Common myeloid progenitor, CD34-positive (primary cell): ENCODE measurements at regions not wholly inside any gene's neighbourhood (a gene's known extent, or its start where the extent isn't known, plus 50 kb on each side); places are given as distances from the start of the nearest gene placed in this dataset.
"Not testable (repeated sequence)": the region's sequence is repeated elsewhere in the genome, so short reads cannot be mapped to it uniquely, and the experiment has no call there.

Source experiments
- CTCF ChIA-PET: fragments of 350-600 bp; sonication (Branson Sonifier 250); formaldehyde crosslinking; loops from one replicate; lab custom pipeline; 2021; ENCODE audit warnings: antibody characterized with exemption; lab: Charles Lee
- POLR2A ChIA-PET: fragments of 350-600 bp; sonication (Branson Sonifier 250); formaldehyde crosslinking; loops from one replicate; lab custom pipeline; 2021; ENCODE audit warnings: antibody characterized with exemption; lab: Charles Lee
- DNase-seq, 3 donors: peaks; one replicate each; pipeline versions ENCODE4 v3.0.0 to v3.0.0-alpha.2; 2013
- H3K27ac ChIP-seq, 2 experiments: 1 replicate in 1 of 2; 2 replicates in 1 of 2; pipeline ENCODE4 v1.7.0; 2013; ENCODE audit warnings: inconsistent platforms in 2 of 2, low read length in 2 of 2, mild to moderate bottlenecking in 2 of 2, low read depth in 1 of 2, moderate library complexity in 1 of 2; ENCODE audit not compliant: severe bottlenecking in 2 of 2, insufficient read depth in 1 of 2, poor library complexity in 1 of 2
- H3K27me3 ChIP-seq, 5 experiments: replicated peaks in 2 of 5; 1 replicate in 3 of 5; 2 replicates in 2 of 5; pipeline versions ENCODE4 v1.6.1 to v1.7.0; 2013; ENCODE audit warnings: low read length in 4 of 5, mild to moderate bottlenecking in 2 of 5, moderate library complexity in 2 of 5, inconsistent platforms in 1 of 5; ENCODE audit not compliant: insufficient read depth in 5 of 5, control insufficient read depth in 4 of 5
- H3K36me3 ChIP-seq, 4 experiments: 1 replicate in 2 of 4; 2 replicates in 2 of 4; pipeline versions ENCODE4 v1.6.1 to v1.7.0; 2013; ENCODE audit warnings: low read length in 3 of 4, control low read depth in 1 of 4, mild to moderate bottlenecking in 1 of 4; ENCODE audit not compliant: control insufficient read depth in 4 of 4, insufficient read depth in 4 of 4
- H3K4me1 ChIP-seq, 4 experiments: 1 replicate in 3 of 4; 2 replicates in 1 of 4; pipeline versions ENCODE4 v1.6.1 to v1.7.1; 2013; ENCODE audit warnings: low read length in 3 of 4, mild to moderate bottlenecking in 3 of 4, control low read depth in 1 of 4, inconsistent platforms in 1 of 4, moderate library complexity in 1 of 4; ENCODE audit not compliant: control insufficient read depth in 4 of 4, insufficient read depth in 4 of 4; ENCODE audit errors: control extremely low read depth in 1 of 4
- H3K4me3 ChIP-seq, 7 experiments: 1 replicate in 4 of 7; 2 replicates in 3 of 7; pipeline versions ENCODE4 v1.5.1 to v1.7.0; 2013; ENCODE audit warnings: mild to moderate bottlenecking in 7 of 7, low read length in 6 of 7, moderate library complexity in 6 of 7, inconsistent platforms in 2 of 7, low read depth in 2 of 7, control low read depth in 1 of 7; ENCODE audit not compliant: insufficient read depth in 4 of 7, control insufficient read depth in 1 of 7; ENCODE audit errors: extremely low read depth in 1 of 7
- H3K9me3 ChIP-seq, 5 experiments: 1 replicate in 4 of 5; 2 replicates in 1 of 5; pipeline versions ENCODE4 v1.6.1 to v1.7.1; 2013; ENCODE audit warnings: low read length in 4 of 5, mild to moderate bottlenecking in 2 of 5, inconsistent platforms in 1 of 5, low read depth in 1 of 5, moderate library complexity in 1 of 5; ENCODE audit not compliant: control insufficient read depth in 4 of 5, insufficient read depth in 2 of 5; ENCODE audit errors: control extremely low read depth in 1 of 5
- WGBS: methylation state at CpG from one replicate; pipeline ENCODE4 v1.1.5; 2013; ENCODE audit not compliant: insufficient coverage; 5-methylcytosine and 5-hydroxymethylcytosine counted together

GRCh38 chr2:38460313-38460712 is 83.2 kb upstream of the ATL2 start:
- Histone ChIP-seq H3K4me1 (peaks cover 0 to 2% (median 0%) of the 10 kb centered on the region in 4 experiments), H3K27ac (no peak overlapping the region), H3K4me3 (no peak overlapping the region), H3K27me3 (no peaks in the 10 kb centered on the region), H3K9me3 (no peaks in the 10 kb centered on the region), H3K36me3 (no peaks in the 10 kb centered on the region)
- ChIA-PET CTCF (interaction anchor here (1.0 to 10.9 kb wide), 3 partner anchors 30 to 144 kb away, joined by 3 to 100 read pairs (median 4); no protein-coding TSS in a partner anchor), POLR2A (no interaction called here)
- DNase-seq, result no peak
- 100% methylated on average over 1 of the region's 3 CpGs for WGBS

- no peaks in the 10 kb centered on the region for H3K9me3 ChIP-seq
- H3K27ac ChIP-seq, result no peak overlapping the region
- peaks cover 0 to 2% (median 0%) of the 10 kb centered on the region in 5 experiments for H3K27me3 ChIP-seq
- DNase-seq, result no peak
- H3K36me3 ChIP-seq, result no peaks in the 10 kb centered on the region
- CTCF ChIA-PET, result no interaction called here
- no peak overlapping the region for H3K4me3 ChIP-seq
- no peaks in the 10 kb centered on the region for H3K4me1 ChIP-seq
- POLR2A ChIA-PET, result no interaction called here
- WGBS, result 100% methylated on average over 3 of the region's 4 CpGs
These were observed 77.0 kb upstream of the ATL2 start for GRCh38 chr2:38454081-38454480.

GRCh38 chr2:38451778-38452177 is 74.7 kb upstream of the ATL2 start:
- POLR2A ChIA-PET, result interaction anchor here (0.6 kb wide), 1 partner anchor 675 kb away, joined by 3 read pairs; no protein-coding TSS in a partner anchor
- DNase-seq, CTCF ChIA-PET, H3K4me3 ChIP-seq, H3K27ac ChIP-seq, H3K36me3 ChIP-seq, H3K4me1 ChIP-seq, H3K9me3 ChIP-seq, H3K27me3 ChIP-seq: not testable (repeated sequence)
- 95% methylated on average over 2 of the region's 5 CpGs for WGBS

- no peak for DNase-seq
- Histone ChIP-seq H3K9me3 (no peaks in the 10 kb centered on the region), H3K4me3 (no peak overlapping the region), H3K36me3 (no peaks in the 10 kb centered on the region), H3K27ac (no peak overlapping the region), H3K27me3 (peaks cover 0 to 10% (median 5%) of the 10 kb centered on the region in 5 experiments), H3K4me1 (no peaks in the 10 kb centered on the region)
- 100% methylated on average over 1 of the region's 2 CpGs for WGBS
- ChIA-PET CTCF (no interaction called here), POLR2A (no interaction called here)
These were observed 73.4 kb upstream of the ATL2 start for GRCh38 chr2:38450509-38450908.

GRCh38 chr2:38448692-38449410 is 71.8 kb upstream of the ATL2 start:
- Histone ChIP-seq H3K4me1 (no peaks in the 10 kb centered on the region), H3K27ac (no peak overlapping the region), H3K4me3 (no peak overlapping the region), H3K36me3 (no peaks in the 10 kb centered on the region), H3K27me3 (peaks cover 0 to 15% (median 5%) of the 10 kb centered on the region in 5 experiments), H3K9me3 (no peaks in the 10 kb centered on the region)
- WGBS, result 100% methylated on average over 4 of the region's 6 CpGs
- CTCF ChIA-PET, result interaction anchor here (0.6 to 2.9 kb wide), 6 partner anchors 9 to 132 kb away, joined by 3 to 9 read pairs (median 3); no protein-coding TSS in a partner anchor
- DNase-seq, result no peak
- POLR2A ChIA-PET, result no interaction called here

- ChIA-PET POLR2A (no interaction called here), CTCF (interaction anchor here (1.3 to 2.9 kb wide), 2 partner anchors 21 to 28 kb away, joined by 3 to 9 read pairs; no protein-coding TSS in a partner anchor)
- H3K4me3 ChIP-seq, result no peak overlapping the region
- H3K4me1 ChIP-seq, result no peaks in the 10 kb centered on the region
- no peaks in the 10 kb centered on the region for H3K9me3 ChIP-seq
- no peak for DNase-seq
- no peaks in the 10 kb centered on the region for H3K36me3 ChIP-seq
- 60% methylated on average over 1 of the region's 7 CpGs for WGBS
- H3K27ac ChIP-seq, result no peak overlapping the region
- peaks cover 0 to 24% (median 16%) of the 10 kb centered on the region in 5 experiments for H3K27me3 ChIP-seq
These were observed 70.0 kb upstream of the ATL2 start for GRCh38 chr2:38446906-38447561.

- Histone ChIP-seq H3K27ac (no peak overlapping the region), H3K4me3 (no peak overlapping the region), H3K36me3 (no peaks in the 10 kb centered on the region), H3K4me1 (no peaks in the 10 kb centered on the region), H3K9me3 (no peaks in the 10 kb centered on the region), H3K27me3 (peaks cover 0 to 25% (median 18%) of the 10 kb centered on the region in 5 experiments)
- POLR2A ChIA-PET, result no interaction called here
- WGBS, result 79% methylated on average over 7 of the region's 7 CpGs
- CTCF ChIA-PET, result interaction anchor here (1.3 to 2.9 kb wide), 2 partner anchors 21 to 27 kb away, joined by 3 to 9 read pairs; no protein-coding TSS in a partner anchor
- DNase-seq, result no peak
These were observed 69.3 kb upstream of the ATL2 start for GRCh38 chr2:38446418-38446817.
